ENCODE measurements at regions not wholly inside any gene's neighbourhood (a gene's known extent, or its start where the extent isn't known, plus 50 kb on each side); places are given as distances from the start of the nearest gene placed in this dataset.

- H3K4me3 ChIP-seq (replicated peaks; ENCODE audit: insufficient read depth, low read length), result no peak overlapping the region
- DNase-seq (ENCODE audit: low read depth in 1 of 2, low spot score in 1 of 2), result no peak
- H3K27ac ChIP-seq (replicated peaks), result no peak overlapping the region
Measured at GRCh38 chr21:43287795-43288755, 119.3 kb downstream of the CRYAA start.

GRCh38 chr21:43287111-43287760 lies 118.4 kb downstream of the CRYAA start:
- Histone ChIP-seq H3K4me3 (replicated peaks; ENCODE audit: insufficient read depth, low read length) (no peak overlapping the region), H3K27ac (replicated peaks) (no peak overlapping the region), H3K27me3 (ENCODE audit: insufficient read depth, poor library complexity, severe bottlenecking) (no peaks in the 10 kb centered on the region)
- DNase-seq (ENCODE audit: low read depth in 1 of 2, low spot score in 1 of 2), result no peak
- TF ChIP-seq REST (IDR thresholded peaks at IDR 0.05; ENCODE audit: insufficient replicate concordance, low read depth), result no peak

More at GRCh38 chr21:43287795-43288755, 119.3 kb downstream of the CRYAA start:
- TF ChIP-seq CTCF (IDR thresholded peaks at IDR 0.05; ENCODE audit: insufficient read depth, low read length), result no peak
- no peak for TF ChIP-seq SPI1 (IDR thresholded peaks at IDR 0.05; ENCODE audit: borderline replicate concordance, low read depth)
- no peak for TF ChIP-seq REST (IDR thresholded peaks at IDR 0.05; ENCODE audit: insufficient replicate concordance, low read depth)
- TF ChIP-seq POLR2AphosphoS5 (IDR thresholded peaks at IDR 0.05; ENCODE audit: low read depth), result no peak
- no peak for TF ChIP-seq GABPA (IDR thresholded peaks at IDR 0.05; ENCODE audit: low read depth)
- no peaks in the 10 kb centered on the region for H3K27me3 ChIP-seq (ENCODE audit: insufficient read depth, poor library complexity, severe bottlenecking)

- H3K4me3 ChIP-seq (replicated peaks; ENCODE audit: insufficient read depth, low read length), result no peak overlapping the region
- H3K27ac ChIP-seq (replicated peaks), result no peak overlapping the region
- no peak for TF ChIP-seq POLR2AphosphoS5 (IDR thresholded peaks at IDR 0.05; ENCODE audit: low read depth)
- no peak for TF ChIP-seq GABPA (IDR thresholded peaks at IDR 0.05; ENCODE audit: low read depth)
- no peak for TF ChIP-seq SPI1 (IDR thresholded peaks at IDR 0.05; ENCODE audit: borderline replicate concordance, low read depth)
- TF ChIP-seq REST (IDR thresholded peaks at IDR 0.05; ENCODE audit: insufficient replicate concordance, low read depth), result no peak
- TF ChIP-seq CTCF (IDR thresholded peaks at IDR 0.05; ENCODE audit: insufficient read depth, low read length), result no peak
- no peak for DNase-seq (ENCODE audit: low read depth in 1 of 2, low spot score in 1 of 2)
- H3K27me3 ChIP-seq (ENCODE audit: insufficient read depth, poor library complexity, severe bottlenecking), result no peaks in the 10 kb centered on the region
Measured at GRCh38 chr21:43286196-43286595, 117.4 kb downstream of the CRYAA start.
